ENCODE measurements at regions not wholly inside any gene's neighbourhood (a gene's known extent, or its start where the extent isn't known, plus 50 kb on each side); places are given as distances from the start of the nearest gene placed in this dataset.

DNA sequence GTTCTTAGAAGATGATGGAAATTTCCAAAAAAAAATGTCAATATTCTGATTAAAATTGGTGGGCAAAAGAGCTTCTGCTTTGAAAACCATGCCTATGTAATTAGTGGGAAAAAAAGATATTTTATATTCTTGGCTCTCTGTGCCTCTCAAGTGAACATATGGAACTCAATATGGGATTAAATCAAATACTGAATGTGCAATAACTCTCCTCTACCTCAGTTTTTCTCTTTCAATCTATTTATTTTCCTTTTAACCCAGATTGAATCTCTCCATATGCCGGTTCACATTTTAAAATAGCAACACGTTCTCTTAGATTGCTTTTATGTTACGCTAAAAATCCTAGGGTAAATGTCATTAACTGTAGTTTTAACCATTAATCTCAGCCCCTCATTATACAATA is 224.2 kb upstream of the PABPC4L start:
- H3K27me3 ChIP-seq (ENCODE audit: insufficient read depth, low read depth) = no peaks in the 10 kb centered on the region
- no peaks in the 10 kb centered on the region for H3K9me3 ChIP-seq (ENCODE audit: insufficient read depth, low read depth)
- no peak for DNase-seq
- CTCF ChIA-PET = no interaction called here
- H3K9me2 ChIP-seq (ENCODE audit: insufficient read depth) = no peaks in the 10 kb centered on the region; the same call in 1 of the 2 replicates
- no peaks in the 10 kb centered on the region for H3K79me2 ChIP-seq (ENCODE audit: low read depth)
- TF ChIP-seq CTCF (conservative IDR thresholded peaks at IDR 0.05) (no peak), EZH2 (IDR thresholded peaks at IDR 0.05; ENCODE audit: low read depth) (no peak)
- H3K36me3 ChIP-seq (ENCODE audit: low read depth) = no peaks in the 10 kb centered on the region
- intact Hi-C loops (cut with micrococcal nuclease; ENCODE audit: unreplicated experiment) = no loop called here
- H3K4me1 ChIP-seq (replicated peaks; ENCODE audit: insufficient read depth) = no peaks in the 10 kb centered on the region
- no peaks in the 10 kb centered on the region for H3F3A ChIP-seq (ENCODE audit: insufficient read depth, low read depth)
- BruUV-seq (replicated peaks) = no TSS peak
- no peaks in the 10 kb centered on the region for H4K20me1 ChIP-seq (ENCODE audit: insufficient read depth)
- POLR2A ChIA-PET (ENCODE audit: unreplicated experiment) = no interaction called here
- H3K4me2 ChIP-seq = no peak overlapping the region
- H2AFZ ChIP-seq = no peak overlapping the region
- H3K4me3 ChIP-seq = no peak overlapping the region
- H3K27ac ChIP-seq = no peak overlapping the region

- H3K4me2 ChIP-seq = no peak overlapping the region
- ChIA-PET CTCF (no interaction called here), POLR2A (ENCODE audit: unreplicated experiment) (no interaction called here)
- TF ChIP-seq CTCF (conservative IDR thresholded peaks at IDR 0.05) (no peak), EZH2 (IDR thresholded peaks at IDR 0.05; ENCODE audit: low read depth) (no peak)
- intact Hi-C loops (cut with micrococcal nuclease; ENCODE audit: unreplicated experiment) = no loop called here
- H3K9me3 ChIP-seq (ENCODE audit: insufficient read depth, low read depth) = no peaks in the 10 kb centered on the region
- no peak overlapping the region for H2AFZ ChIP-seq
- no peaks in the 10 kb centered on the region for H3K4me1 ChIP-seq (replicated peaks; ENCODE audit: insufficient read depth)
- no peaks in the 10 kb centered on the region for H4K20me1 ChIP-seq (ENCODE audit: insufficient read depth)
- no peak overlapping the region for H3K4me3 ChIP-seq
- no peaks in the 10 kb centered on the region for H3F3A ChIP-seq (ENCODE audit: insufficient read depth, low read depth)
- H3K79me2 ChIP-seq (ENCODE audit: low read depth) = no peaks in the 10 kb centered on the region
- H3K36me3 ChIP-seq (ENCODE audit: low read depth) = no peaks in the 10 kb centered on the region
- H3K9me2 ChIP-seq (ENCODE audit: insufficient read depth) = no peaks in the 10 kb centered on the region; the same call in 1 of the 2 replicates
- no peak for DNase-seq
- BruUV-seq (replicated peaks) = no TSS peak
- H3K27ac ChIP-seq = no peak overlapping the region
- H3K27me3 ChIP-seq (ENCODE audit: insufficient read depth, low read depth) = no peaks in the 10 kb centered on the region
These were observed 221.2 kb upstream of the PABPC4L start for GRCh38 chr4:134422776-134423175.

DNA sequence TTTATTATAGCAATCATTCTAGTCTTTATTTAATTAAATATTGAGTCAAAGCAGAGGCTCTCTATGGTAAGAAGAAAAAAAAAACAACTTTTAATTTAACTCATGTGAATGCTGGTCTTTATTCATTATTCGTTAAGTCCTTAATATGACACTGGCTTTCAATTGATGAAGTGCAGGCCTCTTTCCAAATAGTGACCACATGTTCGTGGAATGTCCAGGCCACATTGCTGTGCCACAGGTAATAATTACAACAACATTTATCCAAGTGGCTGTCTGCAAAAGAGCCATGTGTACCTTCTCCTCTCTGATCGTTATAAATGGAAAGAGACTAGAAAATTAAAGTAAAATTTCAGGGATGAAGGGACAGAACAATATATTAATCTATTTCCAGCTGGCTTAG is 220.1 kb upstream of the PABPC4L start:
- Histone ChIP-seq H3K4me2 (no peak overlapping the region), H3K9me3 (ENCODE audit: insufficient read depth, low read depth) (no peaks in the 10 kb centered on the region), H3K27ac (no peak overlapping the region), H3K4me1 (replicated peaks; ENCODE audit: insufficient read depth) (no peaks in the 10 kb centered on the region), H3K27me3 (ENCODE audit: insufficient read depth, low read depth) (no peaks in the 10 kb centered on the region), H3K4me3 (no peak overlapping the region), H2AFZ (no peak overlapping the region), H3F3A (ENCODE audit: insufficient read depth, low read depth) (no peaks in the 10 kb centered on the region), H3K9me2 (ENCODE audit: insufficient read depth) (no peaks in the 10 kb centered on the region; the same call in 1 of the 2 replicates), H3K79me2 (ENCODE audit: low read depth) (no peaks in the 10 kb centered on the region), H3K36me3 (ENCODE audit: low read depth) (no peaks in the 10 kb centered on the region), H4K20me1 (ENCODE audit: insufficient read depth) (no peaks in the 10 kb centered on the region)
- intact Hi-C loops (cut with micrococcal nuclease; ENCODE audit: unreplicated experiment) = no loop called here
- no TSS peak for BruUV-seq (replicated peaks)
- POLR2A ChIA-PET (ENCODE audit: unreplicated experiment) = no interaction called here
- DNase-seq = no peak
- TF ChIP-seq CTCF (conservative IDR thresholded peaks at IDR 0.05) (no peak), EZH2 (IDR thresholded peaks at IDR 0.05; ENCODE audit: low read depth) (no peak)
- CTCF ChIA-PET = no interaction called here
